ENCODE measurements at regions not wholly inside any gene's neighbourhood (a gene's known extent, or its start where the extent isn't known, plus 50 kb on each side); places are given as distances from the start of the nearest gene placed in this dataset.

GRCh38 chr7:67438198-67438882 lies 441.7 kb downstream of the TYW1 start:
- Histone ChIP-seq H4K20me1 (ENCODE audit: control insufficient read depth, insufficient read depth, low read depth, low read length) (no peaks in the 10 kb centered on the region), H3K27me3 (ENCODE audit: control insufficient read depth, low read length) (no peaks in the 10 kb centered on the region), H3K9me3 (ENCODE audit: control insufficient read depth, insufficient read depth, low read length) (no peaks in the 10 kb centered on the region), H3K4me2 (ENCODE audit: low read length) (no peak overlapping the region), H3K36me3 (ENCODE audit: control insufficient read depth, low read length) (no peaks in the 10 kb centered on the region), H3K4me1 (ENCODE audit: control insufficient read depth, low read length) (no peaks in the 10 kb centered on the region), H3K79me2 (ENCODE audit: control insufficient read depth, low read length) (no peaks in the 10 kb centered on the region), H3K9me2 (replicated peaks; ENCODE audit: control insufficient read depth, low read length) (no peaks in the 10 kb centered on the region), H3F3A (ENCODE audit: control insufficient read depth, insufficient read depth) (no peaks in the 10 kb centered on the region), H3K4me3 (ENCODE audit: low read length) (no peak overlapping the region), H3K27ac (ENCODE audit: low read depth, low read length) (no peak overlapping the region)
- no peak for TF ChIP-seq CTCF (IDR thresholded peaks at IDR 0.05; ENCODE audit: low read depth, low read length, poor library complexity, severe bottlenecking)
- TF ChIP-seq EZH2phosphoT487 (IDR thresholded peaks at IDR 0.05; ENCODE audit: borderline replicate concordance, low read length) = no peak

- H3K9me2 ChIP-seq (replicated peaks; ENCODE audit: control insufficient read depth, low read length) = no peaks in the 10 kb centered on the region
- no peaks in the 10 kb centered on the region for H4K20me1 ChIP-seq (ENCODE audit: control insufficient read depth, insufficient read depth, low read depth, low read length)
- no peak overlapping the region for H3K27ac ChIP-seq (ENCODE audit: low read depth, low read length)
- no peaks in the 10 kb centered on the region for H3K79me2 ChIP-seq (ENCODE audit: control insufficient read depth, low read length)
- H3F3A ChIP-seq (ENCODE audit: control insufficient read depth, insufficient read depth) = no peaks in the 10 kb centered on the region
- H3K4me3 ChIP-seq (ENCODE audit: low read length) = no peak overlapping the region
- H3K27me3 ChIP-seq (ENCODE audit: control insufficient read depth, low read length) = no peaks in the 10 kb centered on the region
- H3K4me2 ChIP-seq (ENCODE audit: low read length) = no peak overlapping the region
- TF ChIP-seq EZH2phosphoT487 (IDR thresholded peaks at IDR 0.05; ENCODE audit: borderline replicate concordance, low read length) (no peak), CTCF (IDR thresholded peaks at IDR 0.05; ENCODE audit: low read depth, low read length, poor library complexity, severe bottlenecking) (no peak)
- H3K4me1 ChIP-seq (ENCODE audit: control insufficient read depth, low read length) = no peaks in the 10 kb centered on the region
- no peaks in the 10 kb centered on the region for H3K9me3 ChIP-seq (ENCODE audit: control insufficient read depth, insufficient read depth, low read length)
- no peaks in the 10 kb centered on the region for H3K36me3 ChIP-seq (ENCODE audit: control insufficient read depth, low read length)
These were observed 442.4 kb downstream of the TYW1 start for GRCh38 chr7:67438913-67439505.

GRCh38 chr7:67440321-67440720 lies 443.7 kb downstream of the TYW1 start:
- H3K27ac ChIP-seq (ENCODE audit: low read depth, low read length) = no peak overlapping the region
- no peak overlapping the region for H3K4me2 ChIP-seq (ENCODE audit: low read length)
- H3K4me3 ChIP-seq (ENCODE audit: low read length) = no peak overlapping the region
- no peaks in the 10 kb centered on the region for H3K9me3 ChIP-seq (ENCODE audit: control insufficient read depth, insufficient read depth, low read length)
- H3K27me3 ChIP-seq (ENCODE audit: control insufficient read depth, low read length) = no peaks in the 10 kb centered on the region
- no peaks in the 10 kb centered on the region for H3K9me2 ChIP-seq (replicated peaks; ENCODE audit: control insufficient read depth, low read length)
- H3K36me3 ChIP-seq (ENCODE audit: control insufficient read depth, low read length) = no peaks in the 10 kb centered on the region
- no peaks in the 10 kb centered on the region for H3K4me1 ChIP-seq (ENCODE audit: control insufficient read depth, low read length)
- TF ChIP-seq EZH2phosphoT487 (IDR thresholded peaks at IDR 0.05; ENCODE audit: borderline replicate concordance, low read length) (no peak), CTCF (IDR thresholded peaks at IDR 0.05; ENCODE audit: low read depth, low read length, poor library complexity, severe bottlenecking) (no peak)
- no peaks in the 10 kb centered on the region for H3F3A ChIP-seq (ENCODE audit: control insufficient read depth, insufficient read depth)
- no peaks in the 10 kb centered on the region for H4K20me1 ChIP-seq (ENCODE audit: control insufficient read depth, insufficient read depth, low read depth, low read length)
- no peaks in the 10 kb centered on the region for H3K79me2 ChIP-seq (ENCODE audit: control insufficient read depth, low read length)

Measured in DOHH2 (cell line).